ENCODE measurements at regions not wholly inside any gene's neighbourhood (a gene's known extent, or its start where the extent isn't known, plus 50 kb on each side); places are given as distances from the start of the nearest gene placed in this dataset.

DNA sequence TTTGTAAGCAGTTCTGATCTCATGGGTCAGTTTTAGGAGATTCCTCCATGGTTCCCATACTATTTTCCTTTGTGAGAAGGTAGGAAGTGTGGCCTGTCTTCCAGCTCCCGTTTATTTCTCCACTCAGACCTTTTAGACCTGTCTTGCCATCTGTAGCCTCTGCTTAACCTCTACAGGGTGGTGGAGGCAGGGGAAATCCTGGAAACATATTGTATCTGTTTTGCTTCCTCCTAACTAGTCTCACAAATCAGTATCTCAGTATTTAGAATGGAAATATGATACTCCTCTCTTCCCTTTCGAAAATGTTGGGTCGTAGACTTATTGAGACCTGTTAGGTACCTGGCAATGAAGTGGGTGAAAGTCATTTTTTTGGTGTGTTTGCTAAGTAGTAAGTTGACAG, 399.4 kb upstream of the RGS6 start:
- intact Hi-C loops (cut with DNase I; ENCODE audit: low total_unique reads) = no loop called here
- TF ChIP-seq POLR2A (IDR thresholded peaks at IDR 0.05) (no peak), CTCF (IDR thresholded peaks at IDR 0.05) (no peak)
- Histone ChIP-seq H3K27me3 (no peaks in the 10 kb centered on the region), H3K4me1 (no peaks in the 10 kb centered on the region), H3K36me3 (no peaks in the 10 kb centered on the region), H3K9me3 (no peaks in the 10 kb centered on the region), H3K4me3 (no peak overlapping the region), H3K27ac (no peak overlapping the region)
- DNase-seq = no peak

GRCh38 chr14:71533390-71533789, 398.8 kb upstream of the RGS6 start:
- no peak for DNase-seq
- Histone ChIP-seq H3K36me3 (no peaks in the 10 kb centered on the region), H3K4me1 (no peaks in the 10 kb centered on the region), H3K9me3 (no peaks in the 10 kb centered on the region), H3K27me3 (no peaks in the 10 kb centered on the region), H3K4me3 (no peak overlapping the region), H3K27ac (no peak overlapping the region)
- intact Hi-C loops (cut with DNase I; ENCODE audit: low total_unique reads) = no loop called here
- TF ChIP-seq CTCF (IDR thresholded peaks at IDR 0.05) (no peak), POLR2A (IDR thresholded peaks at IDR 0.05) (no peak)

DNA sequence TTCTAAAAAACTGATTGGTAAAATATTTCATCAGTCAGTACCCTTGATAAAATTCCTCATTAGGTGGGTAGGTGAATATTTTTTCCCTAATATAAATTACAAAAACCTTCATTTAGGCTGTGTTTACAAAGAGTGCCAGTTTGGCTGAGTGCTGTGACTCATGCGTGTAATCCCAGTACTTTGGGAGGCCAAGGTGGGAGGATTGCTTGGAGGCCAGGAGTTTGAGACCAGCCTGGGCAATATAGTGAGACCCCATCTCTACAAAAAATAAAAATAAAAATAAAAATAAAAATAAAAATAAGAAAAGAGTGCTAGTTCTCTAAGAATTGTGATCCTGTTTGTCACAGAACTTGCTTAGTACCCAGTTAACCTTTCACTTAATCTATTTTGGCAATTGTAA, 398.4 kb upstream of the RGS6 start:
- H3K4me3 ChIP-seq = no peak overlapping the region
- intact Hi-C loops (cut with DNase I; ENCODE audit: low total_unique reads) = no loop called here
- no peaks in the 10 kb centered on the region for H3K4me1 ChIP-seq
- DNase-seq = no peak
- H3K36me3 ChIP-seq = no peaks in the 10 kb centered on the region
- H3K27ac ChIP-seq = no peak overlapping the region
- H3K9me3 ChIP-seq = no peaks in the 10 kb centered on the region
- no peaks in the 10 kb centered on the region for H3K27me3 ChIP-seq
- TF ChIP-seq CTCF (IDR thresholded peaks at IDR 0.05) (no peak), POLR2A (IDR thresholded peaks at IDR 0.05) (no peak)

DNA sequence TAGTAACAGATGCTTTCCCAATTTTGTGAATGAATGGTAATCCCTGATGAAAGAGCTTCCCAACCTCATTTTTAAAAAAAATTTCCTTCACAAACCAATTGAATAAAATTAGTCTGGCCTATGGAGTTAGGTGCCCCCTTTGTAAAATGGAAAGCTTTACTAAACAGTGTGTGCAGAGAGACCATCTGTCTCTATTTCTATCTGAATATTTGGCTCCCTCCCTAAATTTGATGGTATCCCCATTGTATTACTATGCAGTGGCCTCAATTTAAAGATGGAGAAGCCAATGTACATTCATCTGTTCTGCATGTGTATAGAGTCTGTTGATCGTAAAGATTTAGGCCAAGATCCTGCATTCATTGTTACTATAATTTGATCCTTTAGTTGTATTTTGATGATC, 397.7 kb upstream of the RGS6 start:
- H3K27me3 ChIP-seq = no peaks in the 10 kb centered on the region
- no peak overlapping the region for H3K4me3 ChIP-seq
- no peaks in the 10 kb centered on the region for H3K36me3 ChIP-seq
- TF ChIP-seq POLR2A (IDR thresholded peaks at IDR 0.05) (no peak), CTCF (IDR thresholded peaks at IDR 0.05) (no peak)
- no peak overlapping the region for H3K27ac ChIP-seq
- no peaks in the 10 kb centered on the region for H3K4me1 ChIP-seq
- intact Hi-C loops (cut with DNase I; ENCODE audit: low total_unique reads) = no loop called here
- H3K9me3 ChIP-seq = no peaks in the 10 kb centered on the region
- no peak for DNase-seq

DNA sequence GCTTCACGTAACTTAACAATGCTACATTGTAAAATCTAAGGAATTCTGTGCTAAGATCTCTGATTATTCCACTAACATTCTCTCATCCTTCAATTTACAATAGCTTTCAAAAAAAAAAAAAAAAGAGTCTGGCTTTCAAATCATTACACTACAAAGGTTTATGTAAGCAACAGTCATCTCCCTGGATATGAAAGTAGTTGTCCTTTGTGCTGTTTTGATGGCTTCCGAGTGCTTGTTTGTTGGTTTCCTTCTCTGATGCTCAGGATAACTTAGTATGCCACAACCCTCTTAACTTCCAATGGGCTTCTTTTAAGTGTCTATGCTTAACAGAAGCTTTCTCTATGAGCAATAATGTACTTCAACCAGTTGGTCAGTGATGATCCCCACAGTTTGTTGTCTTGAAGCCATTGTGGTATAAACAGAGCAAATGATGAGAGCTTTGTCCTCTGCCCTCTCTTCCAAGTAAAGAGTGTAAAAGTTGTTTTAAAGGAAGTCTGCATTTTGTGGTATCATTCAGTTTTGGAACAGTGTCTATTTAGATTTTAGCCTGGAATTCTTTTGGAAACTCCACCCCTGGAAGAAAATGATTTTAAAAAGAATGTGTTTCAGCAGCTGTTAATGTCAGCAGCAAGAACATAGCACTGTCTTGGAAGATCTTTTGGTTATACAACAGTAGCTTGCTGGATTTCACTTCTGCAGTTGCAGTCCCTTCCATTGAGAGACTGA, 396.1 kb upstream of the RGS6 start:
- no peaks in the 10 kb centered on the region for H3K36me3 ChIP-seq
- no peak overlapping the region for H3K4me3 ChIP-seq
- no peaks in the 10 kb centered on the region for H3K4me1 ChIP-seq
- intact Hi-C loops (cut with DNase I; ENCODE audit: low total_unique reads) = no loop called here
- no peaks in the 10 kb centered on the region for H3K9me3 ChIP-seq
- H3K27me3 ChIP-seq = no peaks in the 10 kb centered on the region
- TF ChIP-seq POLR2A (IDR thresholded peaks at IDR 0.05) = no peak
- no peak for TF ChIP-seq CTCF (IDR thresholded peaks at IDR 0.05)
- H3K27ac ChIP-seq = no peak overlapping the region
- no peak for DNase-seq

All from uterus (tissue), 3 donors.